ENCODE measurements at regions not wholly inside any gene's neighbourhood (a gene's known extent, or its start where the extent isn't known, plus 50 kb on each side); places are given as distances from the start of the nearest gene placed in this dataset.

- no peaks in the 10 kb centered on the region for H3K9me3 ChIP-seq (ENCODE audit: control insufficient read depth, low read length)
- no peaks in the 10 kb centered on the region for H3K4me1 ChIP-seq (ENCODE audit: control insufficient read depth, insufficient read depth, low read length, poor library complexity, severe bottlenecking)
- no peaks in the 10 kb centered on the region for H3K27me3 ChIP-seq (replicated peaks; ENCODE audit: control insufficient read depth, insufficient read depth, low read length, poor library complexity, severe bottlenecking)
- H3K36me3 ChIP-seq (ENCODE audit: control insufficient read depth, insufficient read depth, low read length) = no peaks in the 10 kb centered on the region
- DNase-seq = no peak
- no peak overlapping the region for H3K4me3 ChIP-seq (ENCODE audit: insufficient read depth, low read depth, low read length, poor library complexity, severe bottlenecking)
- no peak overlapping the region for H3K27ac ChIP-seq (ENCODE audit: insufficient read depth, low read length, poor library complexity, severe bottlenecking)
Measured at GRCh38 chr18:45417392-45417791, 197.9 kb upstream of the SLC14A2 start.

DNA sequence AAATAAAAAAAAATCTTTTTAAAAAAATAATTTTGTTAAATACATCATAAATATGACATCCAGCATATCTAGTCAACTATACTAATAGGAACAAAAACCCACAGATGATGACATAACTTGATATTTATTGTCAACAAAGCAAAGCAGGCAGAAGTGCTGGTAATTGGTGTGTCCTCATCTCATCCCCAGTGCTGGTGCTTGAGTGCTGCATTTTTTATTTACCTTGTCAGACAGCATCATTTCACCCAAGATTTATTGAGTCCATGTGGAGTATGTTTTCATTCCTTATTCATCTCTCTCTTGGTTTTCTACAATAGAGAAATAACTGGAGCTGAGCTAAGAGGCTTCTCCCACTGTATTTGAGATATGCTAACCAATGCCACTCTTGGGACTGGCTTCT is 191.6 kb upstream of the SLC14A2 start:
- Histone ChIP-seq H3K36me3 (ENCODE audit: control insufficient read depth, insufficient read depth, low read length) (no peaks in the 10 kb centered on the region), H3K4me3 (ENCODE audit: insufficient read depth, low read depth, low read length, poor library complexity, severe bottlenecking) (no peak overlapping the region), H3K27me3 (replicated peaks; ENCODE audit: control insufficient read depth, insufficient read depth, low read length, poor library complexity, severe bottlenecking) (no peaks in the 10 kb centered on the region), H3K4me1 (ENCODE audit: control insufficient read depth, insufficient read depth, low read length, poor library complexity, severe bottlenecking) (no peaks in the 10 kb centered on the region), H3K27ac (ENCODE audit: insufficient read depth, low read length, poor library complexity, severe bottlenecking) (no peak overlapping the region), H3K9me3 (ENCODE audit: control insufficient read depth, low read length) (no peaks in the 10 kb centered on the region)
- no peak for DNase-seq

GRCh38 chr18:45430041-45430440 is 185.2 kb upstream of the SLC14A2 start:
- Histone ChIP-seq H3K27me3 (replicated peaks; ENCODE audit: control insufficient read depth, insufficient read depth, low read length, poor library complexity, severe bottlenecking) (no peaks in the 10 kb centered on the region), H3K4me3 (ENCODE audit: insufficient read depth, low read depth, low read length, poor library complexity, severe bottlenecking) (no peak overlapping the region), H3K9me3 (ENCODE audit: control insufficient read depth, low read length) (no peaks in the 10 kb centered on the region), H3K27ac (ENCODE audit: insufficient read depth, low read length, poor library complexity, severe bottlenecking) (no peak overlapping the region), H3K36me3 (ENCODE audit: control insufficient read depth, insufficient read depth, low read length) (no peaks in the 10 kb centered on the region), H3K4me1 (ENCODE audit: control insufficient read depth, insufficient read depth, low read length, poor library complexity, severe bottlenecking) (no peaks in the 10 kb centered on the region)
- DNase-seq = no peak

- DNase-seq = no peak
- Histone ChIP-seq H3K4me1 (ENCODE audit: control insufficient read depth, insufficient read depth, low read length, poor library complexity, severe bottlenecking) (no peaks in the 10 kb centered on the region), H3K4me3 (ENCODE audit: insufficient read depth, low read depth, low read length, poor library complexity, severe bottlenecking) (no peak overlapping the region), H3K36me3 (ENCODE audit: control insufficient read depth, insufficient read depth, low read length) (no peaks in the 10 kb centered on the region), H3K27me3 (replicated peaks; ENCODE audit: control insufficient read depth, insufficient read depth, low read length, poor library complexity, severe bottlenecking) (no peaks in the 10 kb centered on the region), H3K27ac (ENCODE audit: insufficient read depth, low read length, poor library complexity, severe bottlenecking) (no peak overlapping the region), H3K9me3 (ENCODE audit: control insufficient read depth, low read length) (no peaks in the 10 kb centered on the region)
Measured at GRCh38 chr18:45435810-45436209, 179.5 kb upstream of the SLC14A2 start.

- no peak overlapping the region for H3K27ac ChIP-seq (ENCODE audit: insufficient read depth, low read length, poor library complexity, severe bottlenecking)
- H3K36me3 ChIP-seq (ENCODE audit: control insufficient read depth, insufficient read depth, low read length) = no peaks in the 10 kb centered on the region
- no peaks in the 10 kb centered on the region for H3K27me3 ChIP-seq (replicated peaks; ENCODE audit: control insufficient read depth, insufficient read depth, low read length, poor library complexity, severe bottlenecking)
- H3K9me3 ChIP-seq (ENCODE audit: control insufficient read depth, low read length) = no peaks in the 10 kb centered on the region
- no peak overlapping the region for H3K4me3 ChIP-seq (ENCODE audit: insufficient read depth, low read depth, low read length, poor library complexity, severe bottlenecking)
- no peak for DNase-seq
- H3K4me1 ChIP-seq (ENCODE audit: control insufficient read depth, insufficient read depth, low read length, poor library complexity, severe bottlenecking) = no peaks in the 10 kb centered on the region
Measured at GRCh38 chr18:45437366-45437765, 177.9 kb upstream of the SLC14A2 start.

GRCh38 chr18:45439851-45440645 is 175.2 kb upstream of the SLC14A2 start:
- H3K9me3 ChIP-seq (ENCODE audit: control insufficient read depth, low read length) = no peaks in the 10 kb centered on the region
- no peak overlapping the region for H3K4me3 ChIP-seq (ENCODE audit: insufficient read depth, low read depth, low read length, poor library complexity, severe bottlenecking)
- DNase-seq = no peak
- H3K4me1 ChIP-seq (ENCODE audit: control insufficient read depth, insufficient read depth, low read length, poor library complexity, severe bottlenecking) = no peaks in the 10 kb centered on the region
- no peaks in the 10 kb centered on the region for H3K36me3 ChIP-seq (ENCODE audit: control insufficient read depth, insufficient read depth, low read length)
- H3K27me3 ChIP-seq (replicated peaks; ENCODE audit: control insufficient read depth, insufficient read depth, low read length, poor library complexity, severe bottlenecking) = no peaks in the 10 kb centered on the region
- H3K27ac ChIP-seq (ENCODE audit: insufficient read depth, low read length, poor library complexity, severe bottlenecking) = no peak overlapping the region

- Histone ChIP-seq H3K36me3 (ENCODE audit: control insufficient read depth, insufficient read depth, low read length) (no peaks in the 10 kb centered on the region), H3K9me3 (ENCODE audit: control insufficient read depth, low read length) (no peaks in the 10 kb centered on the region), H3K4me3 (ENCODE audit: insufficient read depth, low read depth, low read length, poor library complexity, severe bottlenecking) (no peak overlapping the region), H3K4me1 (ENCODE audit: control insufficient read depth, insufficient read depth, low read length, poor library complexity, severe bottlenecking) (no peaks in the 10 kb centered on the region), H3K27me3 (replicated peaks; ENCODE audit: control insufficient read depth, insufficient read depth, low read length, poor library complexity, severe bottlenecking) (no peaks in the 10 kb centered on the region), H3K27ac (ENCODE audit: insufficient read depth, low read length, poor library complexity, severe bottlenecking) (no peak overlapping the region)
- DNase-seq = no peak
Measured at GRCh38 chr18:45441110-45441847, 174.0 kb upstream of the SLC14A2 start.

DNA sequence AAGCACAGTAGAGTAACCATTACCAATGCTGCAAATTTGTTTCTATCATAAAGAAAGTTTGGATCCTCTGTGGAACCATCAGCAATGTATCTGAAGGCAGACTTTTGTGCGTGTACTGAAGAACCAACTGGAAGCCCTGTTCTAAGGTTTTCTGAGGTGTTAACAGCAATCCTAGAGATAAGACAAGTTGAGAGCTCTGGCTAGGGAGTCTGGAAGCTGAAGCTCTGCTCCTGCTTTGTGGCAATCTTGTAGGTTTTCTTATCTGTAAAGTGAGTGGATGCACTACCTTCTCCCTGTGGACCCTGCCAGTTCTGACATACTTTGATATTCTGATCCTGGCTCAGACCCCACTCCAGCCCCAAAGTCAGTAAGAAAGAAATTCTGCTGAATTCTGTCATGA is 171.2 kb upstream of the SLC14A2 start:
- no peak for DNase-seq
- Histone ChIP-seq H3K36me3 (ENCODE audit: control insufficient read depth, insufficient read depth, low read length) (no peaks in the 10 kb centered on the region), H3K9me3 (ENCODE audit: control insufficient read depth, low read length) (no peaks in the 10 kb centered on the region), H3K27ac (ENCODE audit: insufficient read depth, low read length, poor library complexity, severe bottlenecking) (no peak overlapping the region), H3K27me3 (replicated peaks; ENCODE audit: control insufficient read depth, insufficient read depth, low read length, poor library complexity, severe bottlenecking) (no peaks in the 10 kb centered on the region), H3K4me1 (ENCODE audit: control insufficient read depth, insufficient read depth, low read length, poor library complexity, severe bottlenecking) (no peaks in the 10 kb centered on the region), H3K4me3 (ENCODE audit: insufficient read depth, low read depth, low read length, poor library complexity, severe bottlenecking) (no peak overlapping the region)

DNA sequence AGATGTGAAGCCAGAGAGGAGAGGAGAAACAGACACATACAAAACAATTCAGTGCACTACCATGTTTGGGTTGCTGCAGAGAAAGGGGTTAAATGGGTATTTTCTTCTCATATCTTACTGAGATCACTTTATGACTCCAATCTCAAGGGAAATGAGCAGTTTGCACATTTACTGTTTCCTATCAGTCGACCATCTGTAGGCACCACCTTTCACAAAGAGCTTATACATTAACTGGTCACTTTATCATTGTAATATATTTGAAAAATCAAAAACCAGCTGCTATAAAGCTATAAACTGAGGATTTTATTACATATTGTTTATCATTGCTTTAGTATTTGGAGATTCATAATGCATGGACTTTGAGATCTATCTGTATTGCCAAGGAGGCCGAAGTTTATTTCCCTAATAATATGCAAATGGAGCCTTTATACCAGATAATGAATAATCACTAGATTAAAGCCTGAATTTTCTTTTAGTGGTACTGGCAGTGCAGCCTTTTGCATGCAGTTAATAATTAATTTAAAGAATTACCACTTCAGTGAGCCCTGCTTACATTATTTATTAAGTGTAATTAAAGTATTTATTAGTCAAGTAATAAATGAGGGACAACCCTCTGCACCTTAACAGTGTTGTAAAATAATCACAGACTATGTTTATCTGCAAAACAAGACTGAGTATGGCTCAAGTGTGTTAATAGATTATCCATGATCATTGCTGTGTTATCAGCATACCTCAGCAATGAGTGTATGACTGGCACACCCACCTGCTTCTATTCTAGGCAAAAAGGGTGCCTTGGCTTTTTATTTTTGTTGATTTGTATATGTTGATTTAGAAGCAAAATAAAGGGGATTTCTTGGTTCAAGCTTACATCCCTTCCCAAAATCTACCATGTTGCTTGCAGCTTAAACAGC is 167.7 kb upstream of the SLC14A2 start:
- Histone ChIP-seq H3K27ac (ENCODE audit: insufficient read depth, low read length, poor library complexity, severe bottlenecking) (no peak overlapping the region), H3K4me3 (ENCODE audit: insufficient read depth, low read depth, low read length, poor library complexity, severe bottlenecking) (no peak overlapping the region), H3K9me3 (ENCODE audit: control insufficient read depth, low read length) (no peaks in the 10 kb centered on the region), H3K4me1 (ENCODE audit: control insufficient read depth, insufficient read depth, low read length, poor library complexity, severe bottlenecking) (no peaks in the 10 kb centered on the region), H3K36me3 (ENCODE audit: control insufficient read depth, insufficient read depth, low read length) (no peaks in the 10 kb centered on the region), H3K27me3 (replicated peaks; ENCODE audit: control insufficient read depth, insufficient read depth, low read length, poor library complexity, severe bottlenecking) (no peaks in the 10 kb centered on the region)
- no peak for DNase-seq

All from effector memory CD4-positive, alpha-beta T cell (primary cell).